HUES6 (cell line): ENCODE measurements at regions not wholly inside any gene's neighbourhood (a gene's known extent, or its start where the extent isn't known, plus 50 kb on each side); places are given as distances from the start of the nearest gene placed in this dataset.

Source experiments
- H3K27ac ChIP-seq: 2 replicates; pipeline ENCODE4 v1.7.0; 2013; ENCODE audit warnings: low read depth, mild to moderate bottlenecking, low read length, inconsistent platforms
- H3K27me3 ChIP-seq: 2 replicates; pipeline ENCODE4 v1.6.1; 2013; ENCODE audit warnings: low read length; ENCODE audit not compliant: control insufficient read depth, insufficient read depth
- H3K36me3 ChIP-seq: 2 replicates; pipeline ENCODE4 v1.6.1; 2013; ENCODE audit warnings: low read length; ENCODE audit not compliant: control insufficient read depth, insufficient read depth
- H3K4me1 ChIP-seq: 2 replicates; pipeline ENCODE4 v1.6.1; 2013; ENCODE audit warnings: low read length; ENCODE audit not compliant: control insufficient read depth, insufficient read depth
- H3K4me3 ChIP-seq: 2 replicates; pipeline ENCODE4 v1.5.1; 2013; ENCODE audit warnings: low read depth, low read length
- H3K9ac ChIP-seq: one replicate; pipeline ENCODE4 v1.6.1; 2013; ENCODE audit warnings: mild to moderate bottlenecking, low read length
- H3K9me3 ChIP-seq: 2 replicates; pipeline ENCODE4 v1.6.1; 2013; ENCODE audit warnings: low read depth, low read length; ENCODE audit not compliant: control insufficient read depth, insufficient read depth

DNA sequence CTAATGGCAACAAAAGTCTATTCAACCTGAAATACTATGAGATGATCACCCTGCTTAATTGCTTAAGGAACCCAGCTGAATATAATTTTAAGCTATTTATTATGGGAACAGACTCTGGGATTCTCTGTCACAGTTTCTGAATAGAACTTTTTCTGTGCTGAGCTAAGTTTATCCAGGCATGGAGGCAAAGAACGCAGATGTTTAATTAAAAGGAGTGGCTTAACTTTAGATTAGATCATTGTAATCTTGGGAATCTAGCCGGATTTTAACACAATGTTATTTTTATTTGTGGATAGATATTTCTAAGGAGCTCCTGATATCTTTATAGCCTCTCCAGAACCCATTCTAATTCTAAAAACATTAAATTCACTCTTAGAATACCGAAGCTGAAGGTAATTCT is 353.4 kb downstream of the STIM2 start:
- no peaks in the 10 kb centered on the region for H3K27me3 ChIP-seq
- H3K9me3 ChIP-seq: no peaks in the 10 kb centered on the region
- H3K4me3 ChIP-seq: no peak overlapping the region
- H3K4me1 ChIP-seq: no peaks in the 10 kb centered on the region
- no peaks in the 10 kb centered on the region for H3K36me3 ChIP-seq
- H3K9ac ChIP-seq: no peak overlapping the region
- H3K27ac ChIP-seq: no peak overlapping the region

DNA sequence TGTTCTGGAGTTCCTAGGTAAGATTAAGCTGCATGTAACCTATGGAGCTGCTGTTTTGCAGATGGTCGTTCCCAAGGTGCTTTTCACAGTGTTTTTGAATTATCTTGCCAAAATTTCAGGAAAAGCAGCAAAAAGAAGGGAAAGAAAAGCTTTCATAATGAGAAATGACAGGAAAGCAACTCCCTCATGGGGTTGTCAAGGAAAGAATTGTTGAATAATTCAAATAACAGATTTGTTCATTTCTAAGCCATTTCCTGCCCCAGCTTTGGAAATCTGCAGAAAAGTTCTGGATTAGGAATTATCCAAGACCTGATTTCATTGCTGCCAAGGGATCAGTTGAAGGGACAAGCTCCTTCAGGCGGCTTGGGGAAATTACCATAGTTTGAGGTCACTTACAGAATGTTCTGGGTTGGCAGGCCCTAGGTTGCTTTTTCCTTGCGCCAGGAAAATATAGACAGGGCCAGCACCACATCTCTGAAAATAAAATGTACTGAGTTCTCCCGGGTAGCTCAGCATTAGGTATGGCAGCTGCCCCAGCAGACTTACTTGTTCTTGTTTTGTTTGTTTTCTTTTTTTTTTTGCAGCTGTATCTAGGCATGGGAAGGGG is 354.7 kb downstream of the STIM2 start:
- H3K27me3 ChIP-seq: no peaks in the 10 kb centered on the region
- no peaks in the 10 kb centered on the region for H3K4me1 ChIP-seq
- no peak overlapping the region for H3K27ac ChIP-seq
- no peaks in the 10 kb centered on the region for H3K9me3 ChIP-seq
- H3K36me3 ChIP-seq: no peaks in the 10 kb centered on the region
- H3K4me3 ChIP-seq: no peak overlapping the region
- no peak overlapping the region for H3K9ac ChIP-seq

DNA sequence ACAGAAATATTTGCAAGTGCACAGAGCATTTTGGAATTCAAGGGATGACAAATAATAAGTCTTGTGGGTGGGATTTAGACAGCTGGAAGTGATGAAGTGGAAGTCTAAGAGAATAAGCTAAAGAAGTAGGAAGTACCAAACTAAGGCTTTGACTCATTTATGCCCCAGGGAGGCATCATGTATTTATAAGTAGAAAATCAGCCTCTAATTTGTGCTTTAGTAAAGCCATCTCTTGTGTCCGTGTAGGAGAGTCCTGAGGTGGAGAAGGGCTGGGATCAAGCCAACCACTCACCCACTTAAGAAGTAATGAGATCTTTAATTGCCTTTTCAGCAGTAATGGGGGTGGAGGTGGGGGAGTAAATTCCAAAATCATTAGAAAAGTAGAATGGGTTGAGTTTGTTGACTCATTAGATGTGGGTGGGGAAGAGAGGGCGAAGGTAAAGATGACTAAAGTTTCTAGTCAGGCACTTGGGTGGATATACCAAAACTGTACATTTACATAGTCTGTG is 356.7 kb downstream of the STIM2 start:
- Histone ChIP-seq H3K27me3 (no peaks in the 10 kb centered on the region), H3K9me3 (no peaks in the 10 kb centered on the region), H3K36me3 (no peaks in the 10 kb centered on the region), H3K9ac (no peak overlapping the region), H3K4me3 (no peak overlapping the region), H3K4me1 (no peaks in the 10 kb centered on the region), H3K27ac (no peak overlapping the region)

DNA sequence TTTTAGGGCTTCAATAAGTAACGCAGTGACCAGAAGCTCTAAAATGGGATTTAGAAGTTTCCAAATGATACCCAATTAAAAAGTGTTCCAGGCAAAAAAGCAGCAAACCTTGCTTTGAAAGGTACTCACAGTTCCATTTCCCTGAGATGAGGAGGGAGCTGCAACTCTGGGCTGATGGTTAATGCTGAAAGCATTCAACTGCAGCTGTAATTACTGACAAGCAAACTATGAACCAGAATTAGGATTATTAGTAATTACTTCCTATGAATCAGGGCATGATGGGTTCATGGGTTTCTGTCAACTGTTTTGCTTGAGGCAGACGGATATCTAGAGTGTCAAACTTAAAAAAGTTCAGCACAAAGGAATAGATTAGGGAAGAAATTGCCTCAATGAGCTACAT is 357.4 kb downstream of the STIM2 start:
- Histone ChIP-seq H3K36me3 (no peaks in the 10 kb centered on the region), H3K27me3 (no peaks in the 10 kb centered on the region), H3K4me3 (no peak overlapping the region), H3K9me3 (no peaks in the 10 kb centered on the region), H3K9ac (no peak overlapping the region), H3K27ac (no peak overlapping the region), H3K4me1 (no peaks in the 10 kb centered on the region)

DNA sequence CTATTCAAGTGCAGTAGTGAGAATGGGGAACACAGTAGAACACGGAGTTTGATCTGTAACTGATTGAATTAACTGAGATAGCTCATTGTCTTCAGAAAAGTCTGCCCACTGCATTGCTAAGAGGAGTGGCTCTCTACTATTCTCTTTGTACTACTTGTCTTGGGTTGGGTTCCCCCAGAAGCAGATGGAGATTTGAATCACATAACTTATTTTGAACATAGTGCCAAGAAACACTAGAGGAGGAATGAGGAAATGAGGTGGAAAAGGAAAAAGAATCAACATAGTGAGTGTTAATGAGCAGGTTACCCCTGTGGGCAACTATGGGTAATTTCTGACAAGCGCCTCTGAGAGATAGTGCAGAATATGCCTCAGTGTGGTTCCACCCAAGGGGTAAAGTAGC is 362.7 kb downstream of the STIM2 start:
- no peak overlapping the region for H3K4me3 ChIP-seq
- no peak overlapping the region for H3K9ac ChIP-seq

DNA sequence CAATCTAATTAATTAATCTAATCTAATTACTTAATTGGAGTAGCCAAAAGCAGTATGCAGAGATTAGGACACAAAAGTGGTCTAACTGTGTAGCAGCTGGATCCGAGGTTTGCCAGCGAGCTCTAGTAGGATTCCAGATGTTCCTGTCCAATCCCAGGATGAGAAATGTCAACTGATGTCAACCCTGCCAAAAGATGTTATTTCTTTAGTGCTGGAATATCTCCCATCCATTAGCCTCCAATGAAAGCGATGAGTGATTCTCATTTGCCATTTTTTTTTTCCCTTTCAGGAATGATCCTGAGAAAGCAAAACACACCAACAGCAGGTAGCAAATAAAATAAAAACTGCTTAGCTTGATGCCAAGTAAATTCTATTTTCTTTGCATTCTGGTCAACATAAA is 372.9 kb downstream of the STIM2 start:
- Histone ChIP-seq H3K9ac (no peak overlapping the region), H3K9me3 (no peaks in the 10 kb centered on the region), H3K27ac (no peak overlapping the region), H3K36me3 (no peaks in the 10 kb centered on the region), H3K4me1 (no peaks in the 10 kb centered on the region), H3K27me3 (no peaks in the 10 kb centered on the region), H3K4me3 (no peak overlapping the region)

More for the DNA sequence above, 362.7 kb downstream of the STIM2 start:
- Histone ChIP-seq H3K4me1 (no peaks in the 10 kb centered on the region), H3K27me3 (no peaks in the 10 kb centered on the region), H3K36me3 (no peaks in the 10 kb centered on the region), H3K9me3 (no peaks in the 10 kb centered on the region), H3K27ac (no peak overlapping the region)

DNA sequence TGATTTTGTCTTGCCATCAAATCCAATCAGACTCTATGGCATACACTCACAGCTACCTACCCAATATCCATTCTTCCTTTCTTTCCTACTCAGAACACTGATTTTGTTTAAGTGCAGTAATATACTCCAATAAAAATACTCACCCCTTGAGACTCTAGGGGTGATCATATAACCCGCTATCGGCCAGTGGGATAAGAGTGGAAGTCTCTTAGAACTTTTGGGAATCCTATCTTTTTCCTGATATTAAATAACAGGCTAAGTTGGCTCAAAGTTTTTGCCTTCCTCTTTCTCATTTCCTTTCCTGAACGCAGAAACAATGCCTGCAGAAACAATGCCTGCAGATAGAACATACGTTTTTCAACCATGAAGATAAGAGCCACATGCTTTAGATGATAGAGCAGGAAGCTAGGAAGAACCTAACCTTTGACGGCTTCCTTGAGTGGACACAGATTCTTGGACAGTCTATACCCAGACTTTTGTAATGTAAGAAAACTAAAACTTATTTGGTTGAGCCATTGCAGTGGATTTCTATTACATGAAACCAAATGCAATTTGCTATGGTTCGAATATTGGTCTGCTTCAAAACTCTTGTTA is 373.8 kb downstream of the STIM2 start:
- Histone ChIP-seq H3K27ac (no peak overlapping the region), H3K4me1 (no peaks in the 10 kb centered on the region), H3K36me3 (no peaks in the 10 kb centered on the region), H3K27me3 (no peaks in the 10 kb centered on the region), H3K9ac (no peak overlapping the region), H3K9me3 (no peaks in the 10 kb centered on the region), H3K4me3 (no peak overlapping the region)

DNA sequence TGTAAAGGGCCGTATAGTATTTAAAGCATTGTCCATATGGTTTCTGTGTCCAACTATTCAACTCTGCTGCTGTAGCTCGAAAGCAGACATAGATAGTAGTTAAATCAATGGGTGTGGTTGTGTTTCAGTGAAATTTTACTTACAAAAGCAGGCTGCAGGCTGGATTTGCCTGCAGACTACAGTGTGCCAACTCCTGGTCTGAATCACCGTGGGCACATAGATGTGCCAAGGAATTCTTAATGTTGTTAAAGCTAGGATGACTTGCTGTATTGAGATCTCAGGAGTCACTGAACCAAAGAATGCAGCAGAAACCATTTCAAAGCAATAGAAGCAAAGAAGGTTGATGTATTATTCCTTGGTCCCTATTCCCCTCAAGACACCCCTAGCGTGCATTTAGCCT is 379.0 kb downstream of the STIM2 start:
- Histone ChIP-seq H3K27me3 (no peaks in the 10 kb centered on the region), H3K27ac (no peak overlapping the region)

DNA sequence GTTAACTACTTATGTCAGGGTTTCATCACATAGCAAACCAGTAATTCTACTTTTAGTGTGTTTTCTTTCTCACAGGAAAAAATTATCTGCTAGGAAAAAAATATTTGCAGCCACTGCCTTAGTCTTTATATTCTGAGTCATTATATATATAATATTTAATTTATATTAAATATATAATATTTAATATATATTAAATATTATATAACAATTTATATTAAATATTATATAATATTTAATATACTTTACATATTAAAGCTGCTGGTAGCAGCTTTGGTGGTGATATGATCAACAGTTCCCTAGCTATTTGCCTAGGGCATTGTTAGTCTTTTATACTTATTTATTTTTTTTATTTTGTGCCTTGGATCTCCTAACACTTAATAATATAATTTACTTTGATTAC is 381.6 kb downstream of the STIM2 start:
- Histone ChIP-seq H3K4me3 (no peak overlapping the region), H3K9me3 (no peaks in the 10 kb centered on the region), H3K27ac (no peak overlapping the region), H3K27me3 (no peaks in the 10 kb centered on the region), H3K36me3 (no peaks in the 10 kb centered on the region), H3K4me1 (no peaks in the 10 kb centered on the region), H3K9ac (no peak overlapping the region)

More for the DNA sequence above, 379.0 kb downstream of the STIM2 start:
- Histone ChIP-seq H3K36me3 (no peaks in the 10 kb centered on the region), H3K9me3 (no peaks in the 10 kb centered on the region), H3K9ac (no peak overlapping the region), H3K4me3 (no peak overlapping the region), H3K4me1 (no peaks in the 10 kb centered on the region)

DNA sequence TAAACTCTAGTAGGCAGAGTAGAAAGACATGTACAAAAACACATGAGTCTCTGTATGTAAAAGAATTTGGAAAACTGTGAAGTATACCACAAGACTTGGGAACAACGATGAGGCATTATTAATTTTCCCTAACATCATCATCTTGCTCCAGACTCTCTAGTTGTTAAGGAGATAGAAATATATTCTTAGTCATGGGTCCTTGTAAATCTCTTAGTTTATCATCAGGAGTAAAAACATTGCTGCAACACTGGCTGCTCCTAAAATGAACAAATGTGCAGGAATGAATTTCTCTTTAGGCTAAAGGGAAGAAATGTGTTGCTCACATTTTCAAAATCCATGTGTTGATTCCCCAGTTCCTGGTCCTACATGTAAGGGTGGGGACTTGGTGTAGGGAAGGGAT is 384.6 kb downstream of the STIM2 start:
- 0 out of 2 replicates have a peak, but pooled peaks cover 4% of the 10 kb centered on the region for H3K9me3 ChIP-seq
- H3K27me3 ChIP-seq: no peaks in the 10 kb centered on the region
- H3K4me3 ChIP-seq: no peak overlapping the region
- no peak overlapping the region for H3K27ac ChIP-seq
- no peaks in the 10 kb centered on the region for H3K4me1 ChIP-seq
- no peaks in the 10 kb centered on the region for H3K36me3 ChIP-seq
- H3K9ac ChIP-seq: no peak overlapping the region

DNA sequence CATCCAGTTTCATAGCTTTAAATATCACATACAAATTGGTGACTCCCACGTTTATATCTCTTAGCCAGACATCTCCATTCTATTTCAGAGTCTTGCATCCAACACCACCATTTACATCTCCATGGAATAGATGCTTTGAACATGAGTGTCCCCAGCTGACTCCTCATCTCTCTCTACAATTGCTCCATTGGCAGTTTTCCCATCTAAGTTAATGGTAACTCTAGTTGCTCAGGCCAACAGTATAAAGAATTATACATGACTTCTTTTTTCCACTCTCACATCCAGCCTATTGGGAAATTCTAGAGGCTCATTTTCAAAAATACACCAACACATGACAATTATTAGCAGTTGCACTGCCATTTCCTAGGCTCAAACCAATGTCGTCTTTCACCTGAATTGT is 388.2 kb downstream of the STIM2 start:
- peaks cover 8% of the 10 kb centered on the region; the same call in 1 of the 2 replicates for H3K9me3 ChIP-seq
- H3K27ac ChIP-seq: no peak overlapping the region
- no peak overlapping the region for H3K4me3 ChIP-seq
- peaks cover under 1% of the 10 kb centered on the region; the same call in 1 of the 2 replicates for H3K4me1 ChIP-seq
- no peak overlapping the region for H3K9ac ChIP-seq
- no peaks in the 10 kb centered on the region for H3K36me3 ChIP-seq
- no peaks in the 10 kb centered on the region for H3K27me3 ChIP-seq
